NCI-H446 (cell line): ENCODE measurements at regions not wholly inside any gene's neighbourhood (a gene's known extent, or its start where the extent isn't known, plus 50 kb on each side); places are given as distances from the start of the nearest gene placed in this dataset.
"Not testable (repeated sequence)": the region's sequence is repeated elsewhere in the genome, so short reads cannot be mapped to it uniquely, and the experiment has no call there.

Source experiments
- DNase-seq, 2 experiments: peaks; one replicate each; lab custom pipeline; 2025; lab: John Stamatoyannopoulos, UW

DNA sequence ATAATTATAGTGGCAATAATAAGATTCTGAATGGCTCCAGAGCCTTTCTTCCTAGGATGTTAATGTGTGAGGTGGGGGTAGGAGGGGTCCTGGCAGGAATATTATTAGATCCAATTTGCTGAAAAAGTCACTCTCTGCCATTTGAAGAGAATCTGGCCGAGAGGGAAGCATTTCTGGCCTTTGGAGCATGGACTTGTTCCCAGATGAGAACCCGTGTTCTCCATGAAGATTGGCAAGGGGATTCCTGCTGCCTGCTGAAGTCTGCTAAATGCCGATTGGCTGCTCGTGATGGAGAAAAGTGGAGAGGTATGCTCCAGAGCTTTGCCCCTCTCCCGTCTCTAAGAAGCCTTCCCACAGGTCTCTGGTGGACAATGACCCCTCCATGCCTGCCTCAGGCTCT lies 135.6 kb downstream of the TRIM43 start:
- not testable (repeated sequence) for DNase-seq

DNA sequence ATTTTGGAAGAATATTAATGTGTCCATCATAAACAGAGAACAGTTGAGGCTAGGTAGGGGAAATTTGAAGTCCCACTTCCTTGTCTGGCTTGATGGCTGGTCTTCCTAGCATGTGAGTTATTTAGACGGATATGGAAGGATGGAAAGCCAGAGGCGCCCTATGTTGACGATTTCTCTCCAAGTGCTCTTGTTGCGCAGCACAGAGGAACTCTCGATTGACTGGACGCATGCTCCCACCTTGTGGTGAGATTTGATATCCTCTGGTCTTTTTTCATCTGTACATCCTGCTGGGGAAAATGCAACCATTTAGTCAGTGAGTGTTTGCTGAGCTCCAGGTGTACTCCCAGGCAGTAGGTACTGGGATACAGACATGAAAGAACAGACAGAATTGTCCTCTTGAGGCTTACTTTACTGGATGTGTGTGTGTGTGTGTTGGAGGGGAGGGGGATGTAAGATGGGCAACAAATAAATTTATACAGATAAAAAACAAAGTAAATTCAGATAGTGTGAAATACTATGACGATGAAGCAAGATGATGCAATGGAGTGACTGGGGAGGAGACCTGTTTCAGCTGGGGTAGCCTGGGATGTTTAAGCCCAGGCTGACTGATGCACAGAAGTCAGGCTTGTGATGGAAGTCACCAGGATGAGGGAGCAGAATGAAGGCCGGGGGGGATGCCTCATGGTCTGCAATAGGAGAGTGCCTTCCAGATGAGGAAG lies 137.2 kb downstream of the TRIM43 start:
- peak in 1 of 2 experiments; percentile 40 for DNase-seq

GRCh38 chr2:95729597-95729955 lies 137.8 kb downstream of the TRIM43 start:
- no peak for DNase-seq

- DNase-seq, result no peak
Observed at GRCh38 chr2:95730813-95731212, 139.0 kb downstream of the TRIM43 start.

GRCh38 chr2:95734976-95735890 lies 143.4 kb downstream of the TRIM43 start:
- DNase-seq, result no peak

DNA sequence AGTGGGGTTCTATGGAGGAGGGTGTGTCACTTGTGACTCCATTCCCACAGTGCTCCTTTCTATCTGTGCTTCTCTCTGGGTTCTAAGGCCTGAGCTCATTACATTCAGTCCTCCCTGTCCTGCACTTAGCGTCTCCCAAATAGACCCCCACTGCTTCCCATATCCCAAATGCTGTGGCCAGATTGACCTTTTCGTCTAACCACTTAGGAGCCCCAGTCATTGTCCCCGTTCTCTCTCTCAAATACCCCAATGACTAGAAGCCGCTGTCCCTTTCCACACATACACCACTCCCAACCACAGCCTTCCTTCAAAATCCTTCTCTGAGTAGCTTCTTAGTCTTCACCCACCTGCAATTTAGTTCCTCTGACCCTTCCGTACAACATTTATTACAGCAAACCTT lies 146.5 kb downstream of the TRIM43 start:
- no peak for DNase-seq

- DNase-seq, result not testable (repeated sequence)
Observed at GRCh38 chr2:95752126-95752525, 160.3 kb downstream of the TRIM43 start.

DNA sequence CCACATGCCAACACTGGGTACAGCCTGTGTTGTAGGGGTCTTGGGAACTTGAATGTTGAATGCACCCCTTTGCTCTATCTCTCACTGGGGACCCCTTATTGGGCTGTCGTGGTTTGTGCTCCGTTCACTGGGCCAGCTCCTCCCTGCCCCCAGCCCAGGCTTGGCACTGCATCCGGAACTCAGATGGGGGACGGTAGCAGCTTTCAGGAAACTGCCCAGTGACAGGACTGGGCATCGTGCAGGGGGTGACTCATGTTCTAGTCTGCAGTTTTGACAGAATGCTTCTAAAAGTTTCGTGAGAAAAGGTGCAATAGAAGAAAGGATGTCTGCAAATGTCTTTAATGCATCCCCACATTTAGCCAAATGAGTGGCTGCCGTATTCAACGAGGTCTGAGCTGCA lies 162.0 kb downstream of the TRIM43 start:
- DNase-seq, result not testable (repeated sequence)

- not testable (repeated sequence) for DNase-seq
Observed at GRCh38 chr2:95754213-95754612, 162.4 kb downstream of the TRIM43 start.

GRCh38 chr2:95754819-95755563 lies 163.2 kb downstream of the TRIM43 start:
- not testable (repeated sequence) for DNase-seq

- not testable (repeated sequence) for DNase-seq
Observed at GRCh38 chr2:95755956-95756669, 164.3 kb downstream of the TRIM43 start.

DNA sequence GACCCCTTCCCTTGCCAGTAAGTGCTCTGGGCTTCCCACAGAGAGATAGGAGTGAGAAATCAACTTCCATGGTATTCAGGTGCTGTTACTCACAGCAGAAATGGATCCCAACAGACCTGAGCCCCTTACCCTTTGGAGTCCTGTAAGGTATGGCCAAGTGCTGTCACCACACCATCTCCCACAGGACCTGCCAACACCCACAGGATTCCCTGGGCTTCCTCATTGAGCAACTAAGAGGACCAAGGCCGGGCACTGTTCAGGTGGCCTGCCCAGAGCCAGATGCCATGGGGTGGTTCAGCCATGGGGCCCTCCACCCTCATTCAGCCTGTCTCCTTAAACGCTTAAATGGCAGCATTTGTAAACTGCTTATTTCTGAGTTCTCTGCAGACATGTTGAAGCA lies 166.2 kb downstream of the TRIM43 start:
- no peak for DNase-seq

DNA sequence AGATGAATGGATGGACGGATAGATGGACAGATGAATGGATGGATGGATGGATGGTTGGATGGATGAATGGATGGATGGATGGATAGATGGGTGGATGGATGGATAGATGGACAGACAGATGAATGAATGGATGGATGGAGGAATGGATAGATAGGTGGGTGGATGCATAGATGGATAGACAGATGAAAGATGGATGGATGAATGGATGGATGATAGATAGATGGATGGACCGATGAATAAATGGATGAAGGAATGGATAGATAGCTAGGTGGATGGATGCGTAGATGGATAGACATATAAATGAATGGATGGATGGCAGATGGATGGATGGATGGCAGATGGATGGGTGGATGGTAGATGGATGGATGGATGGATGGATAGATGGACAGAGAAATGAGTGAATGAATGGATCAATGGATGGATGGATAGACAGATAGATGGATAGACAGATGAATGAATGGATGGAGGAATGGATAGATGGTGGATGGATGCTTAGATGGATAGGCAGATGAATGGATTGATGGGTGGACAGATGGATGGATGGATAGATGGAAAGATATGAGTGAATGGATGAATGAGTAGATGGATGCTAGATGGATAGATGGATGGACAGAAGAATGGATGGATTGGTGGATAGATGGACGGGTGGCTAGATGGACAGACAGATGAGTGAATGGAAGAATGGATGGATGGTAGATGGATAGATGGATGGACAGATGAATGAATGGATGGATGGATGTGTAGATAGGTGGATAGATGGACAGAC lies 167.9 kb downstream of the TRIM43 start:
- no peak for DNase-seq

DNA sequence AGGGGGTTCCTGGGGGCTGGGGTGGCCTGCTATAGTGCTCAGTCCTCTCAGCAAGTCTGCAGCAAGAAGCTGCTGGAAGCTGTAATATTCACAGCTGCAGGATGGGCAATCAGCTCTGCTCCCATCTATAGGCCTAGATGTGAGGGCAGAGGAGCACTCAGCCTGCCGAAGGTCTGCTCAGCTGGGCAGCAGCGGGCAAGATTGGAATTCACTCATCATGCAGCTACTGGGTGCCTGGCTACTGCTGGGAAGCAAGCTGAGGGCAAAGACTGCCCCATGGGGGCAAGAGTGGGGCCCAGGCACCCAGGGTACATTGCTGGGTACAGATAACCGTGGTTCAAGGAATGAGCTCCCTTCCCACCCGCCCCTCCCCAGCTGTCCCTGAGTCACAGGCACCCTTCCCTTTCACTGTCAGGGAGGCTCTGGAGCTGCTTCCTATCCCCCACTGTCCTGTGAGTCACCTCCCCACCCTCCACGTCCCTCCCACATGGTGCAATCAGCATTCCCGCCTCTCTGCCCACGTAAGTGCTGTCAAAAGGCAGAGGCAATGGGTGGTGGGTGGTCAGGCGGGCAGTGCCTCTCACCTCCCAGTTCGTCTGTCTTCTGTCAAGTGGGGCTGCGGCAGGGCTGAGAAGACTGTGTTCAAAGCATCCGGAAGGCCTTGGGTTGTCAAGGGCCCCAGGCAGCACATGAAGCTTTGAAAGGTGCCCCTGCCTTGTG lies 169.2 kb downstream of the TRIM43 start:
- DNase-seq, result no peak

DNA sequence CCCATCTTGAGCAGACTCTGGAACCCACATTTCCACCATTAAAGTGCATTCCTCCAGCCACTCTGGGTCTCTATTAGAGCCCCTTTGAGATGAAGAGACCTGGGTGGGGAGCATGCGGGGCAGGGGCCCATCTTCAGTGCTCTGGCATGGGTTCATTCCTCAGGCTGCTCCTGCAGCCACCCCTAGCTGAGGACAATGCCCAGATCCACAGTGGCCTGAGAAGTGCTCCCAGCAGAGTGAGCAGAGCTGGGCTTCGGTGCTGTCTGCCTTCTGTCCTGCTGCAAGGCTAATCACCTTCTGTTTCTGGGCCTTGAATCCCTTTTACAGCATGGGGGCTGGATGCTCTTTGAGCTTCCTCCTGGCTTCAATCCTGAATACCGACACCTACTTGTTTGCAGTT lies 169.8 kb downstream of the TRIM43 start:
- no peak for DNase-seq

DNA sequence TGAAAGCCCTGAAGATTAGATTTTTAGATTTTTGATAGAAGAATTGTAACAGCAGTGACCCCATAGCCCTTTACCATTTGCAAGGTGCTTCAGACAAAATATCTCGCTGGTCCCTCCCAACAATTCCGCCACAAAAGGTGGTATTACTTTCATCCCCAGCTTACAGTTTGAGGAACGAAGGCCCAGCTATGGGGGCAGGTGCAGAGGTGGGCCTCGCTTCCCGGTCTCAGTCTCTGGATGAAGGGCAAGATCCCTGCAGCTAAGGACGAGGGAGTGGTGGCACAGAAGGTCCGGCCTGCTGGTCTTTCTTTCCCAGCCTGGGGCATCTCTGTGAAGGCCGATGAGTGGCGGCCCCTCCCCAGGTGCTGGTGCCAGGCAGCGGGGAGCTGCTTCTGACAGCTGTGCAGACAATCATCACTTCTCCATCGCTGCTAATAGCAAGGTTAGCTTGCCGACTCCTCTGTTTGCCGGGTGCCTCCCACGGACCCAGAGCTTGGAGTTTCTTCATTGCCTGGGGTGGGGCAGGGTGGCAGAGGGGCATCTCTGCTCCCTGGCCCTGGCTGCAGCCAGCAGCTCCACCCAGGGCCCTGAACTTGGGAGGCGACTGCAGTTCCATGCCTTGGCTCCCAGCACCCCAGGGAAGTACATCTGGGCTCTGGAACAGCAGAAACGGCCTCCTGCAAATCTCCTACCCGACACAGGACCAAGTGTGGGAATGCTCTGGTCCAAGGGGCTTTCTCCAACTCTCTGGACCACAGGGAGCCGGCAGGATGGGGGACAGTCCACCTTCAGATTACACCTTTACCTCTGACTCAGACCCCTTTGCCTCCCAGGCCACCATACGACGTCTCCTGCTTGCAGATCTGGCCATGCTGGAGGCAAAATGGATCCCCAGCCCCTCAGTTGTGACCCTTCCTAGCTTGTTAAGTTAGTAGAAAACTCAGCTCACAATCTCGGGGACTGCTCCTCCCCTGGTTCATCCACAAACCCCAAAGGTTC lies 170.5 kb downstream of the TRIM43 start:
- DNase-seq, result not testable (repeated sequence)

GRCh38 chr2:95763074-95763473 lies 171.3 kb downstream of the TRIM43 start:
- not testable (repeated sequence) for DNase-seq

- not testable (repeated sequence) for DNase-seq
Observed at GRCh38 chr2:95764966-95765365, 173.2 kb downstream of the TRIM43 start.
